Neural progenitor cell (in vitro differentiated cells): ENCODE measurements at regions not wholly inside any gene's neighbourhood (a gene's known extent, or its start where the extent isn't known, plus 50 kb on each side); places are given as distances from the start of the nearest gene placed in this dataset.

Source experiments
- CTCF ChIP-seq: fragments of 200-600 bp; sonication (generic); IDR thresholded peaks from 2 replicates; pipeline ENCODE4 v1.5.1; 2017; ENCODE audit warnings: antibody characterized with exemption, mild to moderate bottlenecking
- EZH2 ChIP-seq: fragments of 200-600 bp; sonication (generic); IDR thresholded peaks from 2 replicates; pipeline ENCODE4 v1.6.1; 2017; ENCODE audit warnings: antibody characterized with exemption, mild to moderate bottlenecking, moderate library complexity
- EZH2phosphoT487 ChIP-seq: fragments of 200-600 bp; sonication (generic); IDR thresholded peaks from 2 replicates; pipeline ENCODE4 v1.6.1; 2017; ENCODE audit warnings: antibody characterized with exemption

DNA sequence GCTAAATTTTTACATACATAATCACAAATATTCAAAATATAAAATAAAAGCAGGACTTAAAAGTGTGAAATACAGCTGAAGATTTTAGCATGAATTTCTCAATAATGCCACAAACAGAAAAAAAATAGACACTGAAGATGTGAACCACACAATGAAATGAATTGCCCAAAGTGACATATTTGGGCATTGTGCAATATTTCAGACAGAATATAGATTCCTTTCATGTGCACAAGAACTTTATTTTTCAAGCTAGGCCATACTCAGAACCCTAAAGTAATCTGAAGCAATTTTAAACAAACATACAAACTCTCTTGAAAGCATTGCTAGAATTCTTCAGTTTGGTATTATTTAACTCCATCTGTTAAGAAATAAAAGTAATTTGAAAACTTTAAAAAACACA is 764.1 kb downstream of the STIM2 start:
- TF ChIP-seq CTCF, result no peak
- no peak for TF ChIP-seq EZH2
- no peak for TF ChIP-seq EZH2phosphoT487
